ENCODE measurements at regions not wholly inside any gene's neighbourhood (a gene's known extent, or its start where the extent isn't known, plus 50 kb on each side); places are given as distances from the start of the nearest gene placed in this dataset.

DNA sequence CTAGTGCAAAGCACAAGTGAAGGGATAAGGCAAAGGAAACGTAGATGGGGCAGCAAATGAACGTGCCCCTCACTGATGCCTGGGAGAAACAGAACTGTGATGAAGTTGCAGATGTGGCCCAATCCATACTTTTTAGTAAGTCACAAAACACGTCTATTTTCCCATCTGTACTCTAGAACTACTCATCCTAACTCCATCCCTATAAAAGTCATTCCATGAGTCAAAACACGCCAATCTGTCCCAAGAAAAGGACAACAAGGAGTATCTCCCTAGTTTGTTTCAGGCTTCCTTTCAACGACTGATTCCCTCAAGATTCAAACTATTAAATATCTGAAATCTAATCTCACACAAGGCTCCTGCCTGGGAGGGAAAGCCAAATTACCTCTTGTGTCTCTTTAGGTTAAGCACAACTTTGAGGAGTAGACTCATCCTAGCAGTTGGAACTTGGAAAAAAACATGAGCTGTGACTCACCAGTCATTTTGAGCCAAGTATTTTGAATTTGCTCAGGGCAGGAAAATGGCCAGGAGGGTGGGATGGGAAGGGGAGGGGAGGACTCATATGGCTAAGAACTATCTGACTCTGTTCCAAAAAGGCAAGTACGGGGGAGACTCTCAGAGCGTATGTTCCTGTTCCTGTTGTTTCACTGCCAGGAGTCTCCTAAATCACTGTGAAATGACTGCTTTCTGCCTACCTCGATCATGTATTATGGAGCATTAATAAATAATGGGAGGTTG is 214.5 kb upstream of the CAMK1G start:
- no peak for DNase-seq (ENCODE audit: low read depth in 2 of 2)

DNA sequence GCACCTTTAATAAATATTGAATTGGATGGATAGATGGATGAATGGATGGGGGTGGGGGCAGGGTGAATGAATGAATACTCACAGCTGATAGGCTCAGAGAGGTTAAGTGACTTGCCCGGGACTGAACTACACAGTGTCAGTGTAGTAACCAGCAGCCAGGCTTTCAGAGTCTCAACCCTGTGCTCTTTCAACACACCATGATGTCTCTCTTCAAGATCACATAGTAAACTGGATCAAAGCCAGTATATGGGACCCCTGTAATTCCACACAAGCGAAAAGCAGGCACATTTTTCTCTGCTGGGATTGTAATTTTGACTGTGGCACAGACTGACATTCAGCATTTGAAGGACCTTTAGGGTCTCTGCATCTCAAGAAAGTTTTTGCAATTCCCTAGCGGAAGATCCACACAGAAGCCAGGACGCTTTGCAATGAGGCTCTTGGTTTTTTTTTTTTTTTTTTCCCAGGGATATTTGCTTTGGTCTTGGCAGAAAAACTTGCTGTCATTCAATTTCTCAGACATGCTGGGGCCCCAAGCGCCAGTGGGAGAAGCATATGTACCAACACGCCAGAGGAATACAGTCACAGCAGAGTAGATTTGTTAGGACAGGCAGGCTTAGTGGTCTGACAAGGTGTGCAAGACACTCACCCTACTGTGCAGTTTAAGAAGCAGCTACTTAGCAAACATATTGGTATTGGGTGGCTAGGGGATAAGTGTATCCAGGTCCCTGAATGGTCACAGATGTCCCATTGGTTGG is 213.1 kb upstream of the CAMK1G start:
- no peak for DNase-seq (ENCODE audit: low read depth in 2 of 2)

DNA sequence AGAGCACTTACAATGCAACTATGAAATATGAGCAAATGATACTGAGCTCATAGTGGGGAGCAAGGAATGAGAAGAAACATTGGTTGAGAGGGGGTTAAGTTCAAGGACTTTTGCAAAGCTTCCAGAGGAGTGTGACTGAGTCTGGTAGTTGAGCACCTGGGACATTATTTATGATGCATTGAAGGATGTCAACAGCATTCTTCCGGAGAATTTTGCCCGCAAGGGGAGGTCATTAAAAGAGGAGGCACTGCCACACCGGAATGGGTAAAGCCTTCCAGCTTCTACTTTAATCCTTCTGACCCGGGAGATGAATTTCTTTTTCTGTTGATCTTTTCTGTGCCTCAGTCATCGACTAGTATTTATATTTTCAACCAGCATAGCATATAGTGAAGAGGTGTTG is 208.4 kb upstream of the CAMK1G start:
- no peak for DNase-seq (ENCODE audit: low read depth in 2 of 2)

DNA sequence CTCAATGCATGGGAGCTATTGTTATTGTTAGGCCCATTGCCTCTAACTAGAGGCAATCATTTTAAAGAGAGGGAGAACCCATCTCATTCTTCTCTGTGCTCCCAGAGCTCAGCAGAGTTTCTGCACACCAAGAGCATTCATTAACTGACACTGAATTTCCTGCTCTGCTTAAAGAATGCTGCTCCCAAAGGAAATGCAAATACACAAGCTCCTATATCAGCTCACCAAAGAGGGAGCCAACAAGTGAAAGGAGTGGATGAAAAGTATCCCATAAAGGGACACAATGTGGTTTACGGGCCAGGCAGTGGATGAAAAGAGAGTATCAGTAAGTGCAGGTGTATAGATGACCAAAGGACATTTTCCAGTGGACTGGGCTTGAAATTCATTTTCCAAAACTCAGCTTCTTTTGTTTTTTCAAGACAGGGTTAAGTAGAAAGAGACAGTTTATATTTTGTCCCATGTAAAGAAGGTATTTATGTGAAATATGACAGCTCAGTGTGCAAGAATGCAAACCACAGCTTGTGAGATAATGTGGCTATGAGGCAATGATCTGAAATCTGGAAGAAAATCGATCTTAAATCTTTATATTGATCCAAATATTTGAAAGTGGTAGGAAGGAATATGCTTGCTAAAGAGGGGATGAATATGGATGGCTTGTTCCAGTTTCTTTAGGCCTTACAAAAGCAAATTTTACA is 207.7 kb upstream of the CAMK1G start:
- no peak for DNase-seq (ENCODE audit: low read depth in 2 of 2)

DNA sequence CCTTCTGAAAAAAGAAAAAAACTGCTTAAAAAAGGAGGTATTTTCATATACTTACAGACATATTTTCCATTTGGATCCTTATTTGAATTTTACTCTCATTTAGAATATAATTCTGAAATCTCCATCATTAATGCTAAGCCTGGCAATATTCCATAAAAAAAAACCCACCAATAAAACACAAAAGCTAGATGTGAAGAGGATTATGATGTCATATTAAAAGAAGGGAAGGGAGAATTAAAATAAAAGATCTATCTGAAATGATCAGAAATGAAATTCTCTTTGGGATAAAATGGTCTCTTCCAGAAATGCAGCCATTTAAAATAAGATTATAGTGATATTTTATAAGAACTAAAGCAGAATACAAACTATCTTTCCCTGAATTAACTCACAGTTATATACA is 206.7 kb upstream of the CAMK1G start:
- no peak for DNase-seq (ENCODE audit: low read depth in 2 of 2)

DNA sequence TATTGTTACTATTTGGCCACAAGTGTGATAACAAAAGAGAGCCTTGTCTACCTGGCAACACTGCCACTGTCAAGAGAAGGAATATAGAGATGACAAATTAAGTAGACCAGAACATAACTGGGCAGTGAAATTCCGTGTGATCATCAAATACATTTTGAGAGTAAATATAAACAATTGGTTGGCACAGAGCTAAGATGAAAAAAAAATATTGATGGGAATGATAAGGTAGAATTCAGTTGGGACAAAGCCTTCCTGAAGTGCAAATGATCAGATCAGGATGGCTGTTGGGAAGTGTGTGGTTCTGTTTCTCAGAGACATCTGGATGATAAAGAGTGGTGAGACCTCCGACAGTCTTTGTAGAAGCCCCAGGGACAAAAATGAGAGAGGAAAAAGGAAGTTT is 205.5 kb upstream of the CAMK1G start:
- DNase-seq (ENCODE audit: low read depth in 2 of 2): no peak

DNA sequence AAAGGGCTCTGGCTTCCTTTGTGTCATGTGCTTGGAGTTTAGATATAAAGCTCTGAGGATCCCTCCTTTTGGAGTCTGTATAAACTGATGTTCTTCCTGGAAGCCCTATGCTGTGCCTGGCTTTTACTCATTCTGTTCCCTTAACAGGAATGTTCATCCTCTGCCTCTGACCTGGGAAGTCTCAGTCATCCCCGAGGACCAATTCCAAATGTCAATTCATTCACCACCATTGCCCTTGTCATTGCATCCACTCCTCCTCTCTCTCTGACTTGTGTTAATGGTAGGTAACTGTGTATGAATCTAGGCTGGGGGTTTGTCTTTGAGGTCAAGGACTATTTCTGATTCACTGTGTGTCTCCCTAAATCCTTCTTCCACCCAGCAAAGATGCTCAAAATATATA is 204.2 kb upstream of the CAMK1G start:
- DNase-seq (ENCODE audit: low read depth in 2 of 2): no peak

DNA sequence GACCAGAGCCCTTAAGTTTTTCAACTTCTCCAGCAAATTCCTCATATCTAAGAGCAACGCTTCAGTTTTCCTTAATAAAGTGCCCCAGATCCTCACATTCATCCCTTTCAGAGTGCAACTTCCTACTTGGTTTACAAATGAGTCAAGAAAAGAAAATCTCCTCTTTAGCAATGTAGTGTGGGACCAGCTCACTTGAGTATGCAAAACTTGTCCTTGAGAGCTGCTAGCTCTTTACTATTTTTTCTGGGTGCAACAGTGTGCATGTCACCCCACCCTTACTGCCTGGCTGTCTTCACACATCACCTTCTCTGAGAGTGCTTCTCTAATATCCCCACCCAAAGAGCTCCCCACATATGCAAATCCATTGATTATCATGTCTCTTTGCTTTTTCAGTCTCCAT is 203.1 kb upstream of the CAMK1G start:
- no peak for DNase-seq (ENCODE audit: low read depth in 2 of 2)

DNA sequence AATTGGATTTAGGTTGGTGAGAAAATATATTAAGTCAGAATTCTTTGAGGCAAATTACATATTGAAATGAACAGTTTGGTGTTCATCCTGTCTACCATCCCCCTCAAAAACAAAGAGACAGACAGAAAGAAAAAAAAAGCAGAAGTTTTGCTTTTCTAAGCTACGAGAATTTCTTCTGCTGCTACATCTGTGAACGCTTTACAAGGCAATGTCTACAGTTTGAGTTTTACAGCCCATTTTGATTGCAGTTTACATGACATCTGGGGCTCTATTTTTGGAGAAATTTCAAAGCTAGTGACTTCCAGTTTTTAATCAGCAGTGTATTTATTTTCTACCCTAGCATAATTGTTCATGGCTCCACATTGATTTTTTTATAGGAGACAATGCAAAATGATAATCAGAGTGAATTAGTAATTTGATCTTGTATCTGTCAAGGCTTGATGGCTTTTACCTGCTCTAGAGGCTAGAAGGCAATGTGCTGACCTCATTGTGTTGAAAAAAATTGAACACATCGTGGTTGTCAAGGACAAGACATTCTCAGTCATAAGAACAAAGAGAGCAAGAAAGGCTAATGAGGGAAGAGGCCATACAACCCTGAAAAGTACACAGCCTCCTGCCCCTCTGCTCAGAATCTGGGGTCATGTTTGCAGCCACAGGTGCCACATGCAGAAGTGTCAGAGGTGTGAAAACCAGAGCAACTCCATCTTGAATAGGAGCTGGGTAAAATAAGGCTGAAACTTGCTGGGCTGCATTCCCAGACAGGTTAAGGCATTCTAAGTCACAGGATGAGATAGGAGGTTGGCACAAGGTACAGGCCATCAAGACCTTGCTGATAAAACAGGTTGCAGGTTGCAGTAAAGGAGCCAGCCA is 201.0 kb upstream of the CAMK1G start:
- DNase-seq (ENCODE audit: low read depth in 2 of 2): no peak

DNA sequence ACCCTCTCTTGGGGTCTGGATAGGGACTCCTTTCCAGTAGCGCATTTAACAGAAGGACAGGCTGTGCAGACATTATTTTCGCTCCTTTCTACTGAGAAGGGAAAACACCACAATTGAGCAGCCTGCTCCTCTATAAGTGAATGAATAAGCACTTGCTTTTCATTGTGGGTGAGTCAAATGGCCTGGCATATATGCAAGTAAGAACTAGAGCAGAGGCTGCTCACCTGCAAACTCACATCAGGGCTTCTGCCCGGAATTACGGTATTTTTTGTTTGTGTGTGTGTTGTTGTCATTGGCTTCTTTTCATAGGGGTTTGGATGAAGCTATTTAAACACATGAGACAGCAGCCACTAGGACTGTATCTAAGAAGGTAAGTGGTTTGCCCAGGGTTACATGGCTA is 200.1 kb upstream of the CAMK1G start:
- no peak for DNase-seq (ENCODE audit: low read depth in 2 of 2)

DNA sequence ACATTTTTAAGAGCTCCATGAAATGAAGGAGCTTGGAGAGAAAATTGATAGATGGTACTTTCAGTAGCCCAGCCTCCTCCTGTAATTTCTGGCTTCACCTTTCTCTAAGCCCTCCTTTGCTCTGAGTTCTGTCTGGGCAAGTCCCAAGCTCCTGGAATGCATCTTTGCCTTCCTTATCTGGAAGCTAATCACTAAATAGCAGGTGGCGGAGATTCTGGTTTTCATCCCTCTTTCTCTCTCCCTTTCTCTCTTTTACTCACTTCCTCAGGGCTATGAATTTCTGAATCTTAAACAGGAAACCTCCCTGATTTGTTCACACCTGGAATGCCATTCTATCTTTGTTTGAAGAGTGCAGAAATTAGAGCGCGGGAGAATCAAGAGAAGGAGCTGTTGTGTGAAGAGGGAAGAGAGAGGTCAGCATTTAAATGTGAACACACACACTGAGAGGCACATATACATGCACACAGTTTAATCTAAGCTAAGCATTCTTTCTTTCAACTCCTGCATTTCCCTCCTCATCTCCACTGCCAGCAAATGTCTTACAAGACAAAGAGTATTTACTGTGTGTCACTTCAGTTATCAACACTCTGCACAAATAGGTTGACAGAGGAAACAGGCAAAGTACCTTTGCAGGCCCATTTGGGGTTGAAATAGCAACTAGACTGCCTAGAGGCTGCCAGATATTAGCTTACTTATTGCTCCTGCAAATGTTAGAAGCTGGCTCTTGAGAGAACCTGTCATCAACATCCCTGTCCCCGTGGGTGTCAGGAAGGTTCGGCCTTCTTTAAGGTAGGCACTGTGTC is 199.4 kb upstream of the CAMK1G start:
- DNase-seq (ENCODE audit: low read depth in 2 of 2): no peak

DNA sequence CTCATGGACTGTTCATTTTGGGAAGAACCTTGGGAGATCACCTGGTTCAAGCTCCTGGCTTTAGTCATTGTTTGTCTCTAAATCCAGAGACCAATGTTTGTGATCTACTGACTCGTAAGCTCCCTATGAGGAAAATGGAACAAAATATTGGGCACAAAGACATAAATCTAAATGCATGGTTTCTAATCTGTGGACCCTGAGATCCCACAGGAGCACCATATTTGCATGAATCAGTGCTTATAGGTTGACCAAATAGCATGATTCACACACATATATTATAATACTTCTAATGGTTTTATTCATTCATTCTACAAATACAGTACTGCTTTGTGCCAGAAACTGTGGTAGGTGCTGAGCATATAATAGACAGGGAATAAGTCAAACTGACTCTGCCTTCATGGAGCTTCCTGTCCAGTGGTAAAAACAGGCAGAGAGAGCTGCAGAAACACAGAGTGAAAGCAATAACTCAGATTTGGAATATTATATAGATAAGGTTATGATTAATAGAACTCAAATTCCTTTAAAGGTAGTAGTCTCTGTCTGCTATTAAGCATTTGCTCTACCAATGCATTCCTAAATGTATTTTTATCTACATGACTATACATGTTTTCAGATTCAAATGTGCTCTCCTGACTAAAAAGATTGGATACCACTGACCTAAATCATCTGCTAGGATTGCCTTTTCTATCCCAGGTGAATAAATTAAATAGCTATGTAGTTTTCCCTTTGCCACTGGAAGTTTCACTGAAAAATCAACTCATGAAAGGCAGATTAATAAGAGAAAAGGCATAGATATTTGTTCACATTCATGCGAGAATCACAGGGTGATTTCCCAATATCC is 198.6 kb upstream of the CAMK1G start:
- no peak for DNase-seq (ENCODE audit: low read depth in 2 of 2)

DNA sequence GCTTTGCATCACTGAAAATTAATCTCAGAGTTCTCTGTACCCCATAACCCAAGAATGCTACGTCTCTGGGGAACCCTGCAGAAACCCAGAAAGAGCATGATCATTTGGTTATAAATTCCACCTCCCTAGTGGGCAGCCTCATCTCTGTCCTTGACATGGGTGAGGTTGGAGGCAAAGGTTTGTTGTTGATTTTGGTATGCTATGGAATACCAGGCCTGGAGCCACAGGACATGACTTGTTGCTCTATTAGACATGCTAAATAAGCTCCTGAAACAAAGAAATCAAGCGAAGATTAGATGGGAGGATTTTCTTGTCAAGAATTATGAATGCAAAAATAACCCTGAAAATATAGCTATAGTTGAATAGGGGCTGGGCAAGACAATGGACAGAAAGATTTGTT is 197.4 kb upstream of the CAMK1G start:
- DNase-seq (ENCODE audit: low read depth in 2 of 2): no peak

DNA sequence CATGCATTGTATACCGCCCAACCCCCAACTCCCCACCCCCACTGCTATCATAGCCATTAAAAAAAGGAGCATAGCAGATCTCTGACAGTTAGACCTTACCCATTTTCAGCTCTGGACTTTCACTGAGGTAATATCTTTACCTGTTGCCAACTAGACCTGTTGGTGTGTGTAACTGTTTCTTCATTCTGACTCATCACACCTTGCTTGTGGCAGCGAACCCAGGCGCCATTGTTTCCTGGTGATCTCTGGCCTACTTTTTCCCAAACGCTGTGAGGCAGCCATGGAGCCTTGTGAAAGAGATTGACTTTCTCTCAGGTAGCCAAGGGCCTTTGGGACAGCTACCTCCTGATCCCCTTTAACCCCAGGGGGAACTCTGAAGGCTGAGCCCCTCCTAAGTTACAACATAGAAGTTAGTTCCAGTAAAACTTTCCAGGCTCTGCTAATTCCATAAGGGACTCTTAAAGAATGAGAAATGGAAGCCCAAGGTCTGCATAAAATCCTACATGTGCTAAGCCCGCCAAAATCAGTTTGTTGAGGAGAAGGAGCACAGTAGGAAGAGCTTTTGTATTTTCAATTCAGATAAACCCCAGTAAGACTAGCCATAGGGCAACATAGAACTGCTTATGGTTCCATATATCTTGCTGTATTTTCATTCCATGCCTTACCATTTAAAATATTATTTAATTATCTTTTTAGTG is 196.1 kb upstream of the CAMK1G start:
- DNase-seq (ENCODE audit: low read depth in 2 of 2): no peak

DNA sequence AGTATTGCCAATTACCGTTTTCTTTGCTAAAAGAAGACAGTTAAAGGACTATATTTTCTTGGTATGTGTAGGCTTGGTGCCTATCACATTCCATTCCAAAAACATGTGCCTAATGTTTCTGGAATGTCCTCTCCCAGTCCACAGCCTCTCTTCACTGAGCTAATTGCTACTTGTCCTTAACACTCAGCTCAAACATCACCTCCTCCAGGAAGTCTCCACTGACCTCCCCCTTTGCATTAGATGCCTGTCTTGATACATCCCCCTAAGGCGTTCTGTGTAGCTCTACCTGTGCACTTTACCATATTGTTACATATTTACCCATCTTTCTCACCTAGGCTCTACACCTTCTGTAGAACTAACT is 195.6 kb upstream of the CAMK1G start:
- DNase-seq (ENCODE audit: low read depth in 2 of 2): no peak

DNA sequence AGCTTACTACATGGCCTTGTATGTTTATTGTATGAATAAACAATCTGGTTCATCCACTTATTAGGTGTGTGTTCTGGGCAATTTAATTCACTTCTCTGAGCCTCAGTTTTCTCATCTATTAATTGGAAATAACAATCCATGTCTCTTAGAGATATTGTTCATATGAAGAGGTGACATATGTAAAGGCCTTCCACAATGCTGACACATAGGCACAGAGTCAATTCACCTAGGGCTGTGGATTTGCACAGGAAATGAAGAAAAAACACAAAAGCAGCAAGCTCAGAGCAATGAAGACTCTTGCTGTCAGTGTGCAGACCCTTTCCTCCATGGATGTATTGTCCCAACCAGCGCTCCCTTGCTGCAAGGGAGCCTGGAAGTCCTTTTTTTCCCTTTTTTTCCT is 195.2 kb upstream of the CAMK1G start:
- DNase-seq (ENCODE audit: low read depth in 2 of 2): no peak

DNA sequence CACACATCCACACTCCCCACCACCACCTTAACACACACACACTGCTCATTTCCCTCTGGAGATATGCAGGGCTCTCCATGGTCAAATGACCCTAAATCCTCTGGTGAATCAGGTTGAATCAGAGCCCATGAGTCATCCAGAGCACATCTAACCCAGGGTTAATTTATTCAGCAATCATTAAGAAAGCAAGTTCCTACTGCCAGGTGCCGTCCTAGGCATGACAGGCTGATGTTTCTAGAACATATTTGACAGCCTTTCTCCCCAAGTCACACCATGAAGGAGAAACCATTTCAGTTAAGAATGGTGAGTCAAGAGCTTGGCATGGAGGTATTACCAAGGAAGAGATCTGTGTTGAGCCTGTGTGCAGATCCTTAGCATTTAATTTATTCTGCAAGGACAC is 194.3 kb upstream of the CAMK1G start:
- DNase-seq (ENCODE audit: low read depth in 2 of 2): no peak

DNA sequence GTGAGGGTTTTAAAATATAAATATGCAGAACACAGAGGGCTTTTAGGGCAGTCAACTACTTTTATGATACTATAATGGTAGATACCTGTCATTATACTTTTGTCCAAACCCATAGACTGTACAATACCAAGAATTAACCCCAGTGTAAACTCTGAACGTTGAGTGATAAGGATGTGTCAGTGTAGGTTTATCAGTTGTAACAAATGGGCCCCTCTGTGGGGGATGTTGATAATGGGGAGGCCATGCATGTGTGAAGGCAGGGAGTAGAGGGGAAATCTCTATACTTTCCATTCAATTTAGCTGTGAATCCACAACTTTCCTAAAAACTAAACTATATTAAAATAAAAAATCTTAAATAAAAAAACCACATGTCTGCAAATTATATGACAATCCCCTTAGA is 193.5 kb upstream of the CAMK1G start:
- no peak for DNase-seq (ENCODE audit: low read depth in 2 of 2)

DNA sequence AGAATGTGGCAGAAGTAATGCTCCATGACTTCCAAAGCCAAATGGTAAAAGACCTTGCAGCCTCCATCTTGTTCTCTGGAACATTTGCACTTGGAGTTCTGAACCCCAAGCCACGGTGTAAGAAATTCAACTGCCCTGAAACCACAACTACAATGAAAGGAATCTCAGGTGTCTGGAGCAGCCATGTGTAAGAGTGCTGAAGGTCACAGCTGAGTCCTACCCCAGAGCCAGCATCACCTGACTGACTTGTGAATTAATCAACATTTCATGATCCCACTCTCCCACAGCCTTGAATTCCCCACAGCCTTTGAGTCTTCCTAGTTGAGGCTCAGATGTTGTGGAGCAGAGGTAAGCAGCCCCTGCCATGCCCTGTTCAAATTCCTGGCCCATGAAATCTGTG is 192.8 kb upstream of the CAMK1G start:
- no peak for DNase-seq (ENCODE audit: low read depth in 2 of 2)

DNA sequence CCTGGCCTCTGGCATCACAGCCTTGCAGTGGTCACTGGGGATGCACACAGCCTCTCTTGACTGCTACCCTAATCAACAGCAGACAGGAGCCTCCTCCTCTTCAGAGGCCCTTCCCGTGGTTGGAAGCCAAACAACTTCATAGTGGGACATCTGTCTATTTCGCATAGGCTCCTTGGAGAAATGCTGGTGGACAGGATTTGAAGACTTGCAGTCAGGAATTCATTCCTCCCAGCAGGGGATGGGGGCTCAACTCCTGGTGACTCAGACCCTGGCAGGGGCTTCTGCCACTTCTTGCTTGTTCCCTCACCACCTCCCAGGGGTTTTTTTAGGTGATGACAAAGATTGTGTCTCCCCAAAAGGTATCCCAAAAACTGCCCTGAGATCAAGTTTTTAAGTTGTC is 191.7 kb upstream of the CAMK1G start:
- DNase-seq (ENCODE audit: low read depth in 2 of 2): no peak
